ENCODE measurements at regions not wholly inside any gene's neighbourhood (a gene's known extent, or its start where the extent isn't known, plus 50 kb on each side); places are given as distances from the start of the nearest gene placed in this dataset.

- TF ChIP-seq CTCF (IDR thresholded peaks at IDR 0.05) (no peak), POLR2A (IDR thresholded peaks at IDR 0.05; ENCODE audit: low read depth) (no peak)
These were observed 125.7 kb upstream of the MTPN start for GRCh38 chr7:136102881-136103280.
